Adrenal gland (tissue), 5 donors: ENCODE measurements at regions not wholly inside any gene's neighbourhood (a gene's known extent, or its start where the extent isn't known, plus 50 kb on each side); places are given as distances from the start of the nearest gene placed in this dataset.

Source experiments
- CTCF ChIP-seq, 6 experiments: fragments of 450-650 bp in 4 of 6; fragments of 200-600 bp in 2 of 6; sonication (generic) in 1 of 6; IDR thresholded peaks; 1 replicate in 5 of 6; 2 replicates in 1 of 6; pipeline versions ENCODE4 v1.5.1 to v1.8.0; 2016 to 2021; ENCODE audit warnings: antibody characterized with exemption in 6 of 6, mild to moderate bottlenecking in 2 of 6, moderate library complexity in 1 of 6
- POLR2A ChIP-seq, 2 donors: fragments of 450-650 bp; IDR thresholded peaks; one replicate each; pipeline ENCODE4 v1.6.1; 2017; ENCODE audit warnings: antibody characterized with exemption in 2 of 2, mild to moderate bottlenecking in 2 of 2, moderate library complexity in 1 of 2
- donor health status: DM: no; HTN: no; CAD: no.

- TF ChIP-seq CTCF (IDR thresholded peaks at IDR 0.05) (no peak), POLR2A (IDR thresholded peaks at IDR 0.05) (no peak)
Measured at GRCh38 chr4:144592264-144592663, 53.7 kb upstream of the HHIP start.
